Rectal smooth muscle tissue (tissue), 1 donor: ENCODE measurements at regions not wholly inside any gene's neighbourhood (a gene's known extent, or its start where the extent isn't known, plus 50 kb on each side); places are given as distances from the start of the nearest gene placed in this dataset.

Source experiments
- H3K27ac ChIP-seq: one replicate; pipeline ENCODE4 v1.7.0; 2013; ENCODE audit warnings: low read depth, low read length, inconsistent platforms
- H3K27me3 ChIP-seq: one replicate; pipeline ENCODE4 v1.7.0; 2013; ENCODE audit warnings: low read length; ENCODE audit not compliant: control insufficient read depth, insufficient read depth
- H3K36me3 ChIP-seq: one replicate; pipeline ENCODE4 v1.7.0; 2013; ENCODE audit warnings: low read length; ENCODE audit not compliant: control insufficient read depth, insufficient read depth
- H3K4me1 ChIP-seq: one replicate; pipeline ENCODE4 v1.7.0; 2013; ENCODE audit warnings: low read length; ENCODE audit not compliant: control insufficient read depth, insufficient read depth
- H3K4me3 ChIP-seq: one replicate; pipeline ENCODE4 v1.7.0; 2013; ENCODE audit warnings: low read length
- H3K9ac ChIP-seq: one replicate; pipeline ENCODE4 v1.7.0; 2013; ENCODE audit warnings: low read length

GRCh38 chr3:68176600-68176999, 522.2 kb upstream of the SUCLG2 start:
- Histone ChIP-seq H3K27me3 (no peaks in the 10 kb centered on the region), H3K4me1 (no peaks in the 10 kb centered on the region), H3K4me3 (no peak overlapping the region), H3K9ac (no peak overlapping the region), H3K27ac (no peak overlapping the region), H3K36me3 (no peaks in the 10 kb centered on the region)

- no peak overlapping the region for H3K4me3 ChIP-seq
- H3K27ac ChIP-seq: no peak overlapping the region
- H3K9ac ChIP-seq: no peak overlapping the region
- H3K36me3 ChIP-seq: no peaks in the 10 kb centered on the region
- no peaks in the 10 kb centered on the region for H3K27me3 ChIP-seq
- no peaks in the 10 kb centered on the region for H3K4me1 ChIP-seq
Observed at GRCh38 chr3:68173012-68173634, 518.7 kb upstream of the SUCLG2 start.

- Histone ChIP-seq H3K27ac (no peak overlapping the region), H3K27me3 (no peaks in the 10 kb centered on the region), H3K4me3 (no peak overlapping the region), H3K9ac (no peak overlapping the region), H3K4me1 (no peaks in the 10 kb centered on the region), H3K36me3 (no peaks in the 10 kb centered on the region)
Observed at GRCh38 chr3:68172039-68172438, 517.6 kb upstream of the SUCLG2 start.

GRCh38 chr3:68163968-68164367, 509.6 kb upstream of the SUCLG2 start:
- Histone ChIP-seq H3K36me3 (no peaks in the 10 kb centered on the region), H3K4me3 (no peak overlapping the region), H3K27ac (no peak overlapping the region), H3K27me3 (no peaks in the 10 kb centered on the region), H3K4me1 (no peaks in the 10 kb centered on the region), H3K9ac (no peak overlapping the region)

DNA sequence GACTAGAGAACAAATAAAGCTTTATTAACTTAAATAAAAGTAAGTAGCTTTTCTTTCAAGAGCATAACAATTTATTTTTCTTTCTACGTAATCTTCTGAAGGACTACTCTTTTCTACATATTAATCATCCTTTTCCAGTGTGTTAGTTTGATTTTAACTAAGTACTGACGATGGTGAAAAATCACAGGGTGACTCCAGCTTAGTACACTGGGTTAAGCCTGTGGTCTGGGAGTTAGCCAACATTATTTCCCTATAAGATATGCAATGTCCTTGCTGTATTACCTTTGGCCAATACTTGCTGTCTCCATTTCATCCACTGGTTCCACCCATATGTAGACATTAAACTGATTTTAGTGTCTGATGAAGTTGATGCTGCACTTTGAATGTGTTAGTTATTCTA, 508.6 kb upstream of the SUCLG2 start:
- Histone ChIP-seq H3K9ac (no peak overlapping the region), H3K27ac (no peak overlapping the region), H3K27me3 (no peaks in the 10 kb centered on the region), H3K4me1 (no peaks in the 10 kb centered on the region), H3K36me3 (no peaks in the 10 kb centered on the region), H3K4me3 (no peak overlapping the region)

DNA sequence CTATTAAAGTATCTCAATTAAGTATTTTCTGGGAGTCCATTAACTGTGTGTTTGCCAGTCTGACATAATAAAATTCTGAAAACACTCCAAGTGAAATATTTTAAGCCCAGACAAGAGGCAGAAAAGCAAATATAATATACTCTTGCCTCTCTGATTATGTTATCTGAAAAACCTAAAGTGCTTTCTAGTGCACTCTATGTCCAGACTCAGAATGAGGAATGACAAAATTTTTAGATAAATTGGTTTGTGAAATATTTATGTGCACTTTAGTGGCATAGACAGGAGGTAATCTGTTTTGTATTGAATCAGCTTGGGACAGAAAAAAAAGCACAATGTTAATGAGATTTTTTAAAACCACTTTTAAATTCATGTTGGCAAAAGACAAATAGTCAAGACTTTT, 508.2 kb upstream of the SUCLG2 start:
- Histone ChIP-seq H3K36me3 (no peaks in the 10 kb centered on the region), H3K27me3 (no peaks in the 10 kb centered on the region), H3K9ac (no peak overlapping the region), H3K27ac (no peak overlapping the region), H3K4me1 (no peaks in the 10 kb centered on the region), H3K4me3 (no peak overlapping the region)

GRCh38 chr3:68151359-68151758, 496.9 kb upstream of the SUCLG2 start:
- H3K4me3 ChIP-seq: no peak overlapping the region
- no peaks in the 10 kb centered on the region for H3K4me1 ChIP-seq
- no peak overlapping the region for H3K27ac ChIP-seq
- no peaks in the 10 kb centered on the region for H3K36me3 ChIP-seq
- H3K27me3 ChIP-seq: no peaks in the 10 kb centered on the region
- H3K9ac ChIP-seq: no peak overlapping the region

DNA sequence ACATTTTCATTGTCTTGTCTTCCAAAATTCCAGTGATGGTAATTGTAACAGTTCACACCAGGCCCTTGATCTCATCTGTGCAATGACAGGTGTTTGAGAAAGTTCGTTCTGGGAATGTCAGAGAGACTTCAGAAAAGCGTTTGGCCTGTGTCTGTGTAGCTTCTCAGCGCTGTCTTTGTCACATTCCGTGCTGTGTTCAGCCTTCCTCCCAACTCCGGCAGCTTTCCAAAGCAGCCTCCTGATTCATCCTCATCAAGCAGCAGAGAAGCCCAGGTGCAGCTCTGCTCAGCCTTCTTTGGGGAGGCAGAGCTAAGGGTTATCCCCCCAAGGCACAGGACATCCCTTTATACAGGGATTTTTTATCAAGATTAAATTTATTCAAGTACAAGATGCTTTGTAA, 494.0 kb upstream of the SUCLG2 start:
- no peaks in the 10 kb centered on the region for H3K4me1 ChIP-seq
- no peak overlapping the region for H3K9ac ChIP-seq
- H3K27me3 ChIP-seq: no peaks in the 10 kb centered on the region
- H3K27ac ChIP-seq: no peak overlapping the region
- no peak overlapping the region for H3K4me3 ChIP-seq
- H3K36me3 ChIP-seq: no peaks in the 10 kb centered on the region

DNA sequence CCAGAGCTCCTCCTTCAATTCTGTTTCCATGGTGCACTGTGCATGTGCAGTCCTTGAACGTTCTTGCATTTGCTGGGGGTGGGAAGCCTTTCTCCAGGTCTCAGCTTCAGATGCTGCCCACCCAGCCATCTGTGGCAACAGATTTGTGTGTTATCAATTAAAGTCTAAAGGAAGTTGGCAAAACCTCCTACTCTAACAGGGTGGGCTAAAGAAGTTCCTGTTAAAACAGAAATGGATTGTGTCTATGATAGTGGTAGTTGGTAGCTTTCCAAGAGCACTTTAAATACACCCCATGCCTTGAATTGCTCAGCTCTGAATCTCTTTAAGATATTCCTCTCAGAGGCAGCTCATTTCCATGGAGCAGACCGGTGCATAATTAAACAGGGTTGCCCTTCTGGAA, 488.0 kb upstream of the SUCLG2 start:
- H3K4me3 ChIP-seq: no peak overlapping the region
- H3K27me3 ChIP-seq: no peaks in the 10 kb centered on the region
- no peak overlapping the region for H3K27ac ChIP-seq
- no peaks in the 10 kb centered on the region for H3K36me3 ChIP-seq
- H3K9ac ChIP-seq: no peak overlapping the region
- no peaks in the 10 kb centered on the region for H3K4me1 ChIP-seq

- H3K4me3 ChIP-seq: no peak overlapping the region
Observed at GRCh38 chr3:68139897-68140296, 485.5 kb upstream of the SUCLG2 start.

GRCh38 chr3:68136411-68136810, 482.0 kb upstream of the SUCLG2 start:
- Histone ChIP-seq H3K9ac (no peak overlapping the region), H3K27me3 (no peaks in the 10 kb centered on the region), H3K4me3 (no peak overlapping the region), H3K27ac (no peak overlapping the region), H3K4me1 (no peaks in the 10 kb centered on the region), H3K36me3 (no peaks in the 10 kb centered on the region)

More at GRCh38 chr3:68139897-68140296, 485.5 kb upstream of the SUCLG2 start:
- Histone ChIP-seq H3K36me3 (no peaks in the 10 kb centered on the region), H3K27me3 (no peaks in the 10 kb centered on the region), H3K27ac (no peak overlapping the region), H3K4me1 (no peaks in the 10 kb centered on the region), H3K9ac (no peak overlapping the region)

GRCh38 chr3:68135067-68135466, 480.7 kb upstream of the SUCLG2 start:
- no peak overlapping the region for H3K4me3 ChIP-seq
- H3K27me3 ChIP-seq: no peaks in the 10 kb centered on the region
- H3K27ac ChIP-seq: no peak overlapping the region
- no peaks in the 10 kb centered on the region for H3K36me3 ChIP-seq
- H3K4me1 ChIP-seq: no peaks in the 10 kb centered on the region
- H3K9ac ChIP-seq: no peak overlapping the region

DNA sequence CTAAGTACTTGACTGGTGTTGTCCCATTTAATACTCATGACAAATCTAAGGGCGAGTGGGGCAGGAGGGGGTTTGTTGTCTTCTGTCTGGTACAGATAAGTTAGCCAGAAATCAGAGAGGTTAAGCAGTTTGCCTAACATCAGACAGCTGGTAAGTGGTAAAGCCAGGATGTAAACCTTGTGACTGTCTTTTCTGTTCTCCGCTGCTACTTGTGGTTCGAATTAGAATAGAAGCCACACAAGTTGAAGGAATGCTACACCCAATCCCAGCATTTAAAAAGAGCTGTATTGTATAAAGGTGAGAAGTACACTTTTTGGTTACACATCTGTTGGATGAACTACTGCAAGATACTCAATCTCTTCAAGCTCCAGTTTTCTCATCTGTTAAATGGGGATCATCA, 474.7 kb upstream of the SUCLG2 start:
- Histone ChIP-seq H3K27ac (no peak overlapping the region), H3K27me3 (no peaks in the 10 kb centered on the region)

More for the DNA sequence above, 474.7 kb upstream of the SUCLG2 start:
- no peak overlapping the region for H3K4me3 ChIP-seq
- H3K9ac ChIP-seq: no peak overlapping the region
- H3K36me3 ChIP-seq: no peaks in the 10 kb centered on the region
- no peaks in the 10 kb centered on the region for H3K4me1 ChIP-seq
